ENCODE measurements at regions not wholly inside any gene's neighbourhood (a gene's known extent, or its start where the extent isn't known, plus 50 kb on each side); places are given as distances from the start of the nearest gene placed in this dataset.

DNA sequence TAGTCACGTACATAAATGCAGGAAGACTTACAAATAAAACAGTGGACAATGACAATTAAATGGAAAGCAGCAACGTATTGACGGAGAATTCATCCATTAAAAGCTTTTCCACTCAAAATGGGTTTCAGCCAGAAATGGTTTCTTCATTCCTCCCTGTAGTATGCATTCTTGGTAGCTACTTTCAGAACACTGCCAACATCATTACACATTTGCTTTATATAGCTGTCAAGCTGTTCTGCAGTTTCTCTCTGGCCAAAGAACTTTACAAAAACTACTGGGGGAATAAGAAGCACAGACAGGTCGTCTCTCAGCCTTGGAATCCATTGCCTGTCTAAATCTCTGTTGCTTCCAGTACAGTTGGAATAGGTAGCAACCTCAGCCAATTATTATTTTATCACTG lies 84.1 kb upstream of the NCKAP5 start:
- Histone ChIP-seq H3K9me3 (ENCODE audit: control insufficient read depth in 1 of 2, insufficient read depth in 1 of 2, low read depth in 1 of 2, low read length in 2 of 2) (no peaks in the 10 kb centered on the region), H3K4me3 (replicated peaks in 1 of 2; ENCODE audit: low read depth in 1 of 2, low read length in 2 of 2) (no peak overlapping the region), H3K9me2 (ENCODE audit: insufficient read depth) (no peaks in the 10 kb centered on the region), H3K4me2 (ENCODE audit: low read length) (no peak overlapping the region), H3K9ac (ENCODE audit: low read length) (no peak overlapping the region), H3K79me2 (ENCODE audit: insufficient read depth, low read length) (no peaks in the 10 kb centered on the region), H4K20me1 (ENCODE audit: insufficient read depth) (no peaks in the 10 kb centered on the region), H3K4me1 (ENCODE audit: control insufficient read depth in 1 of 2, insufficient read depth in 2 of 2, low read length in 2 of 2) (no peaks in the 10 kb centered on the region), H3K36me3 (ENCODE audit: control insufficient read depth in 1 of 2, insufficient read depth in 2 of 2, low read length in 2 of 2) (no peaks in the 10 kb centered on the region), H3K27me3 (ENCODE audit: insufficient read depth, low read length) (no peaks in the 10 kb centered on the region), H3K27ac (ENCODE audit: low read depth, low read length) (no peak overlapping the region), H2AFZ (ENCODE audit: low read depth, low read length, poor library complexity, severe bottlenecking) (no peak overlapping the region)
- intact Hi-C loops (cut with micrococcal nuclease): no loop called here
- POLR2A ChIA-PET: no interaction called here
- TF ChIP-seq, protein P1, sequence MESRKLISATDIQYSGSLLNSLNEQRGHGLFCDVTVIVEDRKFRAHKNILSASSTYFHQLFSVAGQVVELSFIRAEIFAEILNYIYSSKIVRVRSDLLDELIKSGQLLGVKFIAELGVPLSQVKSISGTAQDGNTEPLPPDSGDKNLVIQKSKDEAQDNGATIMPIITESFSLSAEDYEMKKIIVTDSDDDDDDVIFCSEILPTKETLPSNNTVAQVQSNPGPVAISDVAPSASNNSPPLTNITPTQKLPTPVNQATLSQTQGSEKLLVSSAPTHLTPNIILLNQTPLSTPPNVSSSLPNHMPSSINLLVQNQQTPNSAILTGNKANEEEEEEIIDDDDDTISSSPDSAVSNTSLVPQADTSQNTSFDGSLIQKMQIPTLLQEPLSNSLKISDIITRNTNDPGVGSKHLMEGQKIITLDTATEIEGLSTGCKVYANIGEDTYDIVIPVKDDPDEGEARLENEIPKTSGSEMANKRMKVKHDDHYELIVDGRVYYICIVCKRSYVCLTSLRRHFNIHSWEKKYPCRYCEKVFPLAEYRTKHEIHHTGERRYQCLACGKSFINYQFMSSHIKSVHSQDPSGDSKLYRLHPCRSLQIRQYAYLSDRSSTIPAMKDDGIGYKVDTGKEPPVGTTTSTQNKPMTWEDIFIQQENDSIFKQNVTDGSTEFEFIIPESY (IDR thresholded peaks at IDR 0.05; ENCODE audit: extremely low read depth, insufficient replicate concordance, low read length): no peak
- no peak for TF ChIP-seq SP1 (IDR thresholded peaks at IDR 0.05; ENCODE audit: low read depth)
- no peak for TF ChIP-seq POLR2AphosphoS5 (IDR thresholded peaks at IDR 0.05; ENCODE audit: low read depth, low read length)
- TF ChIP-seq POLR2A (IDR thresholded peaks at IDR 0.05; ENCODE audit: borderline replicate concordance, extremely low read depth, insufficient read depth, insufficient read length): no peak
- no peak for TF ChIP-seq CEBPB (IDR thresholded peaks at IDR 0.05; ENCODE audit: low read depth)
- TF ChIP-seq EZH2 (IDR thresholded peaks at IDR 0.05): no peak
- no peak for TF ChIP-seq ZFX (IDR thresholded peaks at IDR 0.05)
- TF ChIP-seq, protein P2, sequence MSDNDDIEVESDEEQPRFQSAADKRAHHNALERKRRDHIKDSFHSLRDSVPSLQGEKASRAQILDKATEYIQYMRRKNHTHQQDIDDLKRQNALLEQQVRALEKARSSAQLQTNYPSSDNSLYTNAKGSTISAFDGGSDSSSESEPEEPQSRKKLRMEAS (IDR thresholded peaks at IDR 0.05): no peak
- TF ChIP-seq CBX3 (IDR thresholded peaks at IDR 0.05; ENCODE audit: low read depth): no peak
- no peak for TF ChIP-seq SRF (IDR thresholded peaks at IDR 0.05; ENCODE audit: low read depth)
- no peak for TF ChIP-seq ELF1 (IDR thresholded peaks at IDR 0.05; ENCODE audit: borderline replicate concordance, low read depth)
- TF ChIP-seq EZH2phosphoT487 (IDR thresholded peaks at IDR 0.05; ENCODE audit: borderline replicate concordance): no peak
- no peak for TF ChIP-seq TCF7L2 (IDR thresholded peaks at IDR 0.05; ENCODE audit: borderline replicate concordance, extremely low read depth, insufficient read depth, insufficient read length)
- TF ChIP-seq JUND (IDR thresholded peaks at IDR 0.05): no peak
- no peak for TF ChIP-seq ZNF274 (IDR thresholded peaks at IDR 0.05; ENCODE audit: low read depth, low read length)
- TF ChIP-seq, protein P3, sequence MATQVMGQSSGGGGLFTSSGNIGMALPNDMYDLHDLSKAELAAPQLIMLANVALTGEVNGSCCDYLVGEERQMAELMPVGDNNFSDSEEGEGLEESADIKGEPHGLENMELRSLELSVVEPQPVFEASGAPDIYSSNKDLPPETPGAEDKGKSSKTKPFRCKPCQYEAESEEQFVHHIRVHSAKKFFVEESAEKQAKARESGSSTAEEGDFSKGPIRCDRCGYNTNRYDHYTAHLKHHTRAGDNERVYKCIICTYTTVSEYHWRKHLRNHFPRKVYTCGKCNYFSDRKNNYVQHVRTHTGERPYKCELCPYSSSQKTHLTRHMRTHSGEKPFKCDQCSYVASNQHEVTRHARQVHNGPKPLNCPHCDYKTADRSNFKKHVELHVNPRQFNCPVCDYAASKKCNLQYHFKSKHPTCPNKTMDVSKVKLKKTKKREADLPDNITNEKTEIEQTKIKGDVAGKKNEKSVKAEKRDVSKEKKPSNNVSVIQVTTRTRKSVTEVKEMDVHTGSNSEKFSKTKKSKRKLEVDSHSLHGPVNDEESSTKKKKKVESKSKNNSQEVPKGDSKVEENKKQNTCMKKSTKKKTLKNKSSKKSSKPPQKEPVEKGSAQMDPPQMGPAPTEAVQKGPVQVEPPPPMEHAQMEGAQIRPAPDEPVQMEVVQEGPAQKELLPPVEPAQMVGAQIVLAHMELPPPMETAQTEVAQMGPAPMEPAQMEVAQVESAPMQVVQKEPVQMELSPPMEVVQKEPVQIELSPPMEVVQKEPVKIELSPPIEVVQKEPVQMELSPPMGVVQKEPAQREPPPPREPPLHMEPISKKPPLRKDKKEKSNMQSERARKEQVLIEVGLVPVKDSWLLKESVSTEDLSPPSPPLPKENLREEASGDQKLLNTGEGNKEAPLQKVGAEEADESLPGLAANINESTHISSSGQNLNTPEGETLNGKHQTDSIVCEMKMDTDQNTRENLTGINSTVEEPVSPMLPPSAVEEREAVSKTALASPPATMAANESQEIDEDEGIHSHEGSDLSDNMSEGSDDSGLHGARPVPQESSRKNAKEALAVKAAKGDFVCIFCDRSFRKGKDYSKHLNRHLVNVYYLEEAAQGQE (IDR thresholded peaks at IDR 0.05; ENCODE audit: low read depth): no peak
- TF ChIP-seq RAD21 (IDR thresholded peaks at IDR 0.05; ENCODE audit: low read depth): no peak
- TF ChIP-seq YY1 (IDR thresholded peaks at IDR 0.05; ENCODE audit: extremely low read depth, insufficient replicate concordance, low read depth, low read length): no peak
- no peak for TF ChIP-seq FOSL1 (IDR thresholded peaks at IDR 0.05; ENCODE audit: low read depth)
- RAD21 ChIA-PET (ENCODE audit: low non-redundant PET in 1 of 2, low total read pairs in 2 of 2, uncharacterized antibody in 2 of 2, unreplicated experiment in 2 of 2): no interaction called here
- CTCF ChIA-PET: no interaction called here
- DNase-seq (ENCODE audit: low read depth, low spot score): no peak
- no peak for ATAC-seq
- no TSS peak for BruUV-seq (replicated peaks)
